Progenitor cell of endocrine pancreas (in vitro differentiated cells): ENCODE measurements at regions not wholly inside any gene's neighbourhood (a gene's known extent, or its start where the extent isn't known, plus 50 kb on each side); places are given as distances from the start of the nearest gene placed in this dataset.

Experiments
- DNase-seq: peaks from one replicate; pipeline ENCODE4 v3.0.0; 2021; ENCODE audit warnings: low spot score; ENCODE audit not compliant: unreplicated experiment
- H3K27ac Mint-ChIP-seq: 2 replicates; pipeline ENCODE4 v1.8.0; 2021; ENCODE audit warnings: mild to moderate bottlenecking, moderate library complexity, mixed read lengths
- H3K27me3 Mint-ChIP-seq: 2 replicates; pipeline ENCODE4 v1.8.0; 2021; ENCODE audit warnings: mixed read lengths
- H3K36me3 Mint-ChIP-seq: 2 replicates; pipeline ENCODE4 v1.8.0; 2022; ENCODE audit warnings: mixed read lengths; ENCODE audit not compliant: insufficient read depth
- H3K4me1 Mint-ChIP-seq: 2 replicates; pipeline ENCODE4 v1.8.0; 2021; ENCODE audit warnings: low read depth, mixed read lengths
- H3K4me3 Mint-ChIP-seq: 2 replicates; pipeline ENCODE4 v1.8.0; 2021; ENCODE audit warnings: low read depth, mild to moderate bottlenecking, moderate library complexity, mixed read lengths
- H3K9me3 Mint-ChIP-seq: 2 replicates; pipeline ENCODE4 v1.8.0; 2021; ENCODE audit warnings: low read depth, mixed read lengths
- CTCF ChIP-seq: fragments of 200-600 bp; sonication (generic); IDR thresholded peaks from one replicate; pipeline ENCODE4 v1.5.0; 2021; ENCODE audit warnings: antibody characterized with exemption, mild to moderate bottlenecking; ENCODE audit not compliant: unreplicated experiment

- no peak overlapping the region for H3K4me3 Mint-ChIP-seq
- no peak for TF ChIP-seq CTCF
- no peak for DNase-seq
- H3K36me3 Mint-ChIP-seq: no peaks in the 10 kb centered on the region
- no peaks in the 10 kb centered on the region for H3K9me3 Mint-ChIP-seq
- no peak overlapping the region for H3K27ac Mint-ChIP-seq
- no peaks in the 10 kb centered on the region for H3K27me3 Mint-ChIP-seq
- H3K4me1 Mint-ChIP-seq: peaks cover 2% of the 10 kb centered on the region
These were observed 666.7 kb upstream of the CADM2 start for GRCh38 chr3:84292128-84292527.

- Mint-ChIP-seq H3K4me3 (no peak overlapping the region), H3K4me1 (no peaks in the 10 kb centered on the region), H3K27ac (no peak overlapping the region), H3K9me3 (no peaks in the 10 kb centered on the region), H3K27me3 (no peaks in the 10 kb centered on the region), H3K36me3 (no peaks in the 10 kb centered on the region)
- no peak for DNase-seq
- TF ChIP-seq CTCF: no peak
These were observed 659.5 kb upstream of the CADM2 start for GRCh38 chr3:84299329-84299728.

GRCh38 chr3:84304214-84304613 lies 654.6 kb upstream of the CADM2 start:
- TF ChIP-seq CTCF: no peak
- no peaks in the 10 kb centered on the region for H3K4me1 Mint-ChIP-seq
- no peak overlapping the region for H3K4me3 Mint-ChIP-seq
- DNase-seq: no peak
- no peaks in the 10 kb centered on the region for H3K36me3 Mint-ChIP-seq
- H3K9me3 Mint-ChIP-seq: no peaks in the 10 kb centered on the region
- no peaks in the 10 kb centered on the region for H3K27me3 Mint-ChIP-seq
- no peak overlapping the region for H3K27ac Mint-ChIP-seq

- H3K36me3 Mint-ChIP-seq: no peaks in the 10 kb centered on the region
- no peak overlapping the region for H3K4me3 Mint-ChIP-seq
- no peak for TF ChIP-seq CTCF
- no peaks in the 10 kb centered on the region for H3K4me1 Mint-ChIP-seq
- H3K27me3 Mint-ChIP-seq: no peaks in the 10 kb centered on the region
- H3K9me3 Mint-ChIP-seq: no peaks in the 10 kb centered on the region
- H3K27ac Mint-ChIP-seq: no peak overlapping the region
- no peak for DNase-seq
These were observed 651.5 kb upstream of the CADM2 start for GRCh38 chr3:84307339-84307738.

GRCh38 chr3:84308379-84308778 lies 650.4 kb upstream of the CADM2 start:
- Mint-ChIP-seq H3K4me3 (no peak overlapping the region), H3K27ac (no peak overlapping the region), H3K27me3 (no peaks in the 10 kb centered on the region), H3K4me1 (no peaks in the 10 kb centered on the region), H3K9me3 (no peaks in the 10 kb centered on the region), H3K36me3 (no peaks in the 10 kb centered on the region)
- TF ChIP-seq CTCF: no peak
- DNase-seq: no peak
